Left ventricle myocardium superior (tissue), 1 donor: ENCODE measurements at regions not wholly inside any gene's neighbourhood (a gene's known extent, or its start where the extent isn't known, plus 50 kb on each side); places are given as distances from the start of the nearest gene placed in this dataset.
"Not testable (repeated sequence)": the region's sequence is repeated elsewhere in the genome, so short reads cannot be mapped to it uniquely, and the experiment has no call there.

Experiments
- ATAC-seq: fragments of 200-7000 bp; cut with Tn5 transposase; one replicate; pipeline ENCODE4 v1.9.1; 2020; ENCODE audit warnings: mild to moderate bottlenecking, moderate library complexity
- DNase-seq: peaks from one replicate; pipeline ENCODE4 v3.0.0-alpha.2; 2020
- intact Hi-C: fragments of 100-400 bp; cut with micrococcal nuclease; formaldehyde crosslinking; loops from one replicate; pipeline ENCODE4 v1.11.0; 2022
- donor health status: DM: no; HTN: yes; CAD: no; lungs with severe emphysema.

DNA sequence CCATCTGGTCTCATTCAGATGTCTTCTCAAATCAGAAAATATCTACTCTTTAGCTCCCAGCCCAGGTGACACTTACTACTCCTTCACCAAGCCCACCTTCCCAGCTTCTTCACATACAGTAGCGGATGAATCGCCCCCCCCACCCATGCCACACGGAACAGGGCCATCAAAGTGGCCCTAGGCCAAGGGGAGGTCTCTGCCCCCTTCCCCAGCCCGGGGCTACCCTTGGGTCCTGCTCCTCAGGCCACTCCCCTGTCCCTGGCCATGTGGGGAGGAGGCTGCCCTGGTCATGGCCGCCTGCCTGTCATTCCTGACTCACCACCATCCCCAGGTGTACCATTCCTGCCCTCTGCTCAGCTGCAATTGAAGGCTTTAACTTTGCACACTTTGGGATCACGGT is 142.8 kb downstream of the NECTIN1 start:
- DNase-seq (no peak), ATAC-seq (no peak)
- intact Hi-C loops, result no loop called here

DNA sequence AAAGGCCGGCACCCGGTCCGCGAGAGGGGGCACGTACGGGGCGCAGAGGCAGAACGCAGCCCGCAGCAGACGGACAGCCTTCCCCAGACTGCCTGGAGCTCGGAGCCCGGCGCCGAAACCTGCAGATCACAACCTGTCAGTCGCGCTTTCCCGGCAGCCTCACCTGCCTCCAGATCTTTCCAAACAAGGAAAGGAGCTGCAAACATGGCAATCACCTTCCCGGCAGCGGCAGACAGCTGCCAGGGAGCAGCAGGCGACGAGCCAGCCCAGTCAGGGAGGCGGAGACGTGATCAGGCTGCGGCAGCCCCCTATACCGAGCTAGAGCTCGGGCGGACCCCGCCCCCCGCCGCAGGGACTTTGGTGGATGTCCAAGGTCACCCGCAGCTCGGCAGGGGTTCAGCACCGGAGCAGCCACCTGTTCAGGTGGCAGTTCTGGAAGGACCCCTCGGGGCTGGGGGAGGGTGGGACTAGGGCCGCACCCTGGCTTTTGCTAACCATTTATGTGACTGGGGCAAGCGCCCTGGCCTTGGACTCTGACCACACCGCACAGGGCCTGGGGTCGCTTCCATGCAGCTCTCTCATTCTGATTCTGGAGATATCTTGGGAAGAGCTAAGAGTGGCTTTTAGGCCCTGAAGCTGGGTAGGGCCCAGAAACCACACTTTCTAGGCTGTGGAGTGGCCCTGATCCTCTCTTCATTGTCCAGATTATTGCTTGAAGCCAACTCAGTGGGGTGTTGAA is 143.8 kb downstream of the NECTIN1 start:
- DNase-seq (peak; percentile 35), ATAC-seq (peak; percentile 38)
- intact Hi-C loops, result no loop called here

DNA sequence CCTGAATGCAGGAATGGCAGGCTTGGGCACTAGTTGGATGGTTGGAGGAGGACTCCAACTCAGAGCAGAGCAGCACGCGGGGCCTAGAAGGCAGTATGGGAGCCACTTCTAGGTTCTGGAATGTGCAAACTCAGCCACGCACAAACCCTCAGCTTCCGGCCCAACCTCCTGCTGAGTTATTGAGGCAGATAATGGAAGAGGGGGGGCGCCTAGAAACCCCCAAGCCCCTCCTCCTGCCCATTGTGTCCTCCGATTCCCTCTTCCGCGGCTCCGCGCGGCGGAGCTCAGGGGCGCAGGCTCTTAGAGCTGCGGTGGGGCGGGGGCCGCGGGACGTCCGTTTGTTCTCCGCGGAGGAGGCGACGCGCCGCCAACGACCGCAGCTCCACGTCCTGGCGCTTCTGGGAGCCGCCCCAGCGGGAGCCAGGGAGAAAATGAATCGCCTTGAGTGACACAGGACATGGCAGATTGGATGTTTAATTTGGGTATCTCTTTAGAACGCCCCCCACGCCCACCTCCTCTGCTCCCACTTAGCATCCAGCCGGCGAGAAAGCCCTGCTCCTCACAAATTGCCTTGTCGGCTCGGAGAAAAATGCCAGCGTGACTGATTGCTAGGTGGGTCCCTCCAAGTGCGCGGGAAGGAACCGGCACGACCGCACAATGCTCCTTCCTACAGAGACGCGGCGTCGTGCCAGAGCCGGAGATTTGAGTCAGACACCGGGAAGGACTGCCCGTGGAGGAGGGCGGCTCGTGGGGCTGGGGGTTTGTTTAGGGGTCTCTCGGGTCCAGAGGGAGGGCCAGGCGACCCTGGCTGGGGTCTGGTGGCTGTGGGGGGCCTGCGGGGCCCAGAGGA is 144.6 kb downstream of the NECTIN1 start:
- intact Hi-C loops, result no loop called here

DNA sequence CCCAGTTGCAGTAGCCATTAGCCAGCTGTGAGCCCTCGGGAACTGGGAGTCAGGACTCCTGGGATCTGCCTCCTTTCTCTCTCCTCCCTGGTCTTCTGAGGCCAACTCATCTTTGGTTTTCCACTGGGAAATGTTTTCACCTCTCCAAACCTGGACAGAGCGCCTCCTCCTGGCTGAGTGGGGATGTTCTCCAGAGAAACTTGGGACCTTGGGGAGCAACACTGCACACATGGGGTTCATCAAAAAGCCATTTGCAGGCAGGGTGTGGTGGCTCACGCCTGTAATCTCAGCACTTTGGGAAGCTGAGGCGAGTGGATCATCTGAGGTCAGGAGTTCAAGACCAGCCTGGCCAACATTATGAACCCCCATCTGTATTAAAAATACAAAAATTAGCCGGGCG is 145.4 kb downstream of the NECTIN1 start:
- ATAC-seq (no peak), DNase-seq (no peak)
- intact Hi-C loops, result no loop called here

More for the DNA sequence above, 144.6 kb downstream of the NECTIN1 start:
- ATAC-seq, result peak; percentile 57
- peak; percentile 49 for DNase-seq

DNA sequence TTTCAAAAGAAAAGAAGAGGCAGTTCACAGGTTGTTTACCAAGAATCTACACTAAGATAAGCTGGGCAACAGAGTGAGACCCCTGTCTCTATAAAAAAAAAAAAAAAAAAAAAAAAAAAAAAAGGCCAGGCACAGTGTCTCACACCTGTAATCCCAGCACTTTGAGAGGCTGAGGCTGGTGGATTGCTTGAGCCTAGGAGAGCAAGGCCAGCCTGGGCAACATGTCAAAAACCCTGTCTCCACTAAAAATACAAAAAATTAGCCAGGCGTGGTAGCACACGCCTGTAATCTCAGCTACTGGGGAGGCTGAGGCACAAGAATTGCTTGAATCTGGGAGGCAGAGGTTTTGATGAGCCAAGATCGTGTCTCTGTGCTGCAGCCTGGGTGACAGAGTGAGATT is 147.6 kb downstream of the NECTIN1 start:
- ATAC-seq, DNase-seq, intact Hi-C loops: not testable (repeated sequence)

DNA sequence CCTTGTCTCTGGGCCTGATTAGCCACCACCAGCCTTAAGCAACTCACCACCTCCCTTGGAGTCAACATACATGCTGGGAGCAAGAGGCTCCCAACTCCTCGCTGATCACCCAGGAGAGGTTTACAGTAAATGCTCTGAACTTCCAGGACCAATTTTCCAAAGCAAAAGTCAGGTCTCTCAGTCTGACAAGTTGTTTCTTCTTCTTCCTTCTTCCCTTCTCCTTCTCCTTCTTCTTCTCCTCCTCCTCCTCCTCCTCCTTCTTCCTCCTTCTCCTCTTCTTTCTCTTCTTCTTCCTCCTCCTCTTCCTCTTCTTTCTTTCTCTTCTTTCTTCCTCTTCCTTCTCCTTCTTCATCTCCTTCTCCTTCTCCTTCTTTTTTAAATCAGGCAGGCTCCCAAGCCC is 148.2 kb downstream of the NECTIN1 start:
- DNase-seq (no peak), ATAC-seq (no peak)
- intact Hi-C loops, result no loop called here

DNA sequence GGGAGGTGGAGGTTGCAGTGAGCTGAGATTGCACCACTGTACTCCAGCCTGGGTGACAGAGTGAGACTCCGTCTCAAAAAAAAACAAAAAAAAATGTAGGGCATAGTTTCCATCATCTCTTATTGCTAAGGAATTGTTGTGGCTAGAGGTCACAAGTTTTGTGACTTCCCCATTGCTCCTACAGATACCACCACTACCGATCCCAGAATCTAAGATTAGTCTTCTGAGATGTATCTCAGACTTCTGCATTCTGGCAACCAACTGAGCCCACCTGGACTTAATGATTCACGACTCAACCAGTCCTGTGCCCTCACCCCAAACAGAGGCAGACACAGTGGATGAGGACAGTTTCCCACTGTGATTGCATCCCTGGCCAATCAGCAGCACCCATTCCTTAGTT is 148.9 kb downstream of the NECTIN1 start:
- DNase-seq (no peak), ATAC-seq (no peak)
- intact Hi-C loops, result no loop called here

DNA sequence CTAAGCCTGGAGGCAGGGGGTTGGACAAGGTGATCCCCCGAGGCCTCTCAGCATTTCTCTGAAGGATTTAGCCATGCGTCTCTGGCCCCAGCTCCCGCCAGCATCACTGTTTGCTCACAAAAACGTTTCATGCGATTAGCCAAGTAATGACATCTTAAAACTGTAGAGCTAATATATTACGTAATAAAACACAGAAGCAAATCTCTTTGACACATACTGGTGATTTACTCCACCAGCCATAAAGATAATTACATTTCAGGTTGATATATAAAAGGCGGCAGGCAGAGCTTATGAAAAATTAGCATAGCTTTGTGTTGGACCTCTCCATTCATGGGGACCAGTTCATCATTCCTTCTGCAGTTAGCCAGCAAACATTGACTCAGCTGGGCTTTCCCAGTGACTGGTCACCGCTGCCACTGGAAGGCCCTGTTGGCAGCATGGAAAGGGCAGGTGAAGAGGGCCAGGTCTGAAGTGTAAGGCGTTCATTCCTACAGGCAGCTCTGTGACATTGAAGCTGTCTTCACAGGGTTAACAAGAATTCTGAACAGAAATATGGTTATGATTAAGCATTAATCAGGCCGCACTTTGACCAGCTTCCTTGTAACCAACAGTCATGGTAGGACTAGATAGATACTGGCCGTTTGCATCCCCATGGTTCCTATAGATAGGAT is 150.3 kb downstream of the NECTIN1 start:
- intact Hi-C loops, result no loop called here
- ATAC-seq, result no peak
- DNase-seq, result no peak

DNA sequence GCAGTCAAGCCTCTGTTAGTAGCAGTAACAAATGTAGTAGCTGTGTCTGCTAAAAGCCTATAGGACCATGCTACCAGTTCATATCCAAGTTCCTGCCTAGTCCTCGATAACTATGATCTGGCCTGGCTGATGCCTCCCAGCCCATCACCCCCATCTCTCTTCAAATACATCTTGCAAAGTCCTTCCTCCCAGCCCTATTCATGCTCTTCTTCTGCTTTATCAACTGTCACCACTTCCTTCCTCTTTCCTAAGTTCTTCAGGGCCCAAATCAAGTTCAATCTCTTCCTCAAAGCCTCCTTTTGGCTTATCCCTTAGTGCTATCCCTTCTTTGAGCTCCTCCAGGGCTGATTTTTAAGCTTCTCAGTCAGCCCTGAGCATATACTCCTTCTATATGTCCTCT is 150.9 kb upstream of the THY1 start:
- no peak for DNase-seq
- ATAC-seq, result peak; percentile 38
- intact Hi-C loops, result no loop called here

DNA sequence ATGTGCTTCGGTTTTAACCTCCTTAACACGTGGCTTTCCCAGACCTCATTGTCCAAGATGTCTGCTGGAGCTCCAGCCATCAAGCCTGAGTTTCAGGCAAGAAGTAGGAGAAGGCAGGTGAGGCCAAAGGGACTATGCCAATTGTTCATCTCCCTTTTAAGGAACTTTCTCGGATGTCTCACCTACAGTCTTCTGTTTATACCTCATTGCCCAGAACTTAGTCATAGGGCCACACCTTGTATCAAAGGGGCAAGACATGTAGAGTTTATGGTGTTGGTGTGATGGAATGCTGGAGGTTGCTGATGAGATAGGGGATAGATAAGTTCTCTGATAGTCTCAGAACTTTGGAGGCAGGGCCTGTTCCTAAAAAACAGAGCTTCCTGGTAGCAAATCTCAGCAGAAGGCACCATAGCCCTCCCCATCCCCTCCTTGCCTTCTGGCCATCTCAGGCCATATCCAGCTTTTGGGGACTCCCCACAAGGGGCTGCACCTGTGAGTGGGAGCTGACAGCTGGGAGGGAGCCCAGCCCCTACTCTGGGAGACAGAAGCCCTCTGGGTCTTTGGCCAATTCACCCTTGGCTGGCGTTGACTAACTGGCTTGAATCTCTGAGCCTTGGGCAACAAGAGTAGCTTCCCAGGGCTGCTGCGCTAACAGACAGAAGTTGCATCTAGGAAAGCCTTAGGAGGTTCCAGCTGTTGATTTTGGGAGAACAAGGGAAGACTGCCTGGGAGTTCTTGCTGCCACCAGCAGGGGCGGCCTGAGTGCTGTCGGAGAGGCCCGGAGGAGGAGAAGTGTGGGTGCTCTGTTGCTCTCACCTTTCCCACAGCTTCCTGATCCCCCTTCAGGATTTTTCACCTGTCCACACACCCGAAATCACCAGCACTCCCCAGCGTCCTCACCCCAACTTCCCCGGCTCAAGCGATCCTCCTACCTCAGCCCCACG is 149.8 kb upstream of the THY1 start:
- no peak for DNase-seq
- ATAC-seq, result no peak
- intact Hi-C loops, result no loop called here

DNA sequence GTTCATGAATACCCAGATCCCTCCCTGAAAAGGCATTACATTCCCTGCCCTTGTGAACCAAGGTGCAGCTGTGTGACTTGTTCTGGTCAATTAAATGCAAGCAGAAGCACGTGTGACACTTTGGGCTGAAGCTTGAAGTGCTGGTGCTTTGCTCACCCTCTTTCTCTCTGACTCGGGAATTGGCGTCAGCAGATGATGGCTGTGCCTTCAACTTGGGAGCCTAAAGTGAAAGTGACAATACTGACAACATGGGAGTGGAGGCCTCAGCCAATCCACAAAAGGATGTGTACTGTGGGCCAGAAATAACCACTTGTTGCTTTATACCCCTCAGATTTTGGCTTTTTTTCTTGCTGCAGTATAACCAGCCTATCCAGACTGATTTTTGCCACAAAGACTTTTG is 148.3 kb upstream of the THY1 start:
- DNase-seq (no peak), ATAC-seq (peak; percentile 74)
- intact Hi-C loops, result no loop called here

DNA sequence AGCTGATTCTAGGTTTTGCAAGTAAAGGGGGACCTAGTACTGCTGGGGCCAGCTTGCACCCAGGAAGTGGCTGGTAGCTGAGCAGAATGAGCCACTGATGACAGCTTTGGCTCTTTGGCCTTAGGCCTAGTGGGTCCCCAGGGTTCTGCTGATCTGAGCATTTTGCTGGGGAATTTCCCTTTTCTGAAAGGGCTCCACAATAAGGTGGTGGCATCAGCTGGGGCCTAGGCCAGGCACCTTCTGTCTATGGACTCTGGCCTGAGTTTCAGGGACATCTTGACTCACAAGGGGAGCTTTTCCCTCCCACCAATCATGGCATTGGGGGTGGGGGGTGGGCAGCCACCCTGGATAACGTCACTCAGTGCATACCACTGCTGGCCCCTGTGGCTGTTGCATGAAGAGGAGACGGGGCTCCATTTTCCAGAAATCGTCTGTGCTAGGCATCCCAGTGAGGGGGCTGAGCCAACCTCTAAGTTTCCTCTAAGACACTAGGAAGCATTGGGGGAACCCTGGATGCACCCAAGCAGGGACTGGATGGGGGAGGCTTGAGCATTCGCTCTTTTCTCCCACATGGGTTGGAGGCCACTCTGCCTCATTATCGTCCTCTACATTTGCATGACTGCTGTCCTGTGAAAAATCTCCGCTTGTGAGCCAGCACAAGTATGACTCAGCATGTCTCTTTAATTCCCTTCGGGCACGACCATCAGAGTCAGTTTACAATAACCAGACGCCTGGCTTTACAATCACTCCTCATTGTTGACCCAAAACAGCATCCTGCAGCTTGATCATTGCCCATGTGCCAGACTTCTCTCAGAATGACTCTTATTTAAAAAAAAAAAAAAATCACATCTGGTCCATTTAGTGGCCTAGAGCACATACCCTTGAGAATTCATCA is 145.0 kb upstream of the THY1 start:
- ATAC-seq (peak; percentile 83), DNase-seq (no peak)
- intact Hi-C loops, result no loop called here

DNA sequence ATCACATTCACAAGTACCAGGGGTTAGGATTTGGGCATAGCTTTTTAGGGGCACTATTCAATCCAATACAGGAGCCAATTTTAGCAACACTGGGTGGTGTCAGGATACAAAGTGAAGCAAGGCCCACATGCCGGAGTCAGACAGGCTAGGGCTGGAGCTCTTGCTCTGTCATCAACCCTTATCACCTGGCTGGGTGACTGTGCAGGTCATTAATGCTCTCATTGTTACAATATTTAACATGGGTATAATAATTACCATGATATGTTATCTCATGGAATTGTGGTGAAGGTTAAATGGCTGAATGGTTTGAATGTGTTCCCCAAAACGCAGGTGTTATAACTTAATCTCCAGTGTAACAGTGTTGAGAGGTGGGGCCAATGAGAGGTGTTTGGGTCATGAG is 143.3 kb upstream of the THY1 start:
- DNase-seq (no peak), ATAC-seq (peak; percentile 72)
- intact Hi-C loops, result no loop called here

DNA sequence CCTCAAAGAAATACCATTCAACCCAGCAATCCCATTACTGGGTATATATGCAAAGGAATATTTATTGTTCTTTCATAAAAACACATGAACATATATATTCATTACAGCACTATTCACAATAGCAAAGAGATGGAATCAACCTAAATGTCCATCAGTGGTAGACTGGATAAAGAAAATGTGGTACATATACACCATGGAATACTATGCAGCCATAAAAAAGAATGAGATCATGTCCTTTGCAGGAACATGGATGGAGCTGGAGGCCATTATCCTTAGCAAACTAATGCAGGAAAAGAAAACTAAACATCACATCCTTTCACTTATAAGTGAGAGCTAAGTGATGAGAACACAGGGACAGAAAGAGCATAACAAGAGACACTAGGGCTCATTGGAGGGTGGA is 142.7 kb upstream of the THY1 start:
- ATAC-seq, intact Hi-C loops, DNase-seq: not testable (repeated sequence)

DNA sequence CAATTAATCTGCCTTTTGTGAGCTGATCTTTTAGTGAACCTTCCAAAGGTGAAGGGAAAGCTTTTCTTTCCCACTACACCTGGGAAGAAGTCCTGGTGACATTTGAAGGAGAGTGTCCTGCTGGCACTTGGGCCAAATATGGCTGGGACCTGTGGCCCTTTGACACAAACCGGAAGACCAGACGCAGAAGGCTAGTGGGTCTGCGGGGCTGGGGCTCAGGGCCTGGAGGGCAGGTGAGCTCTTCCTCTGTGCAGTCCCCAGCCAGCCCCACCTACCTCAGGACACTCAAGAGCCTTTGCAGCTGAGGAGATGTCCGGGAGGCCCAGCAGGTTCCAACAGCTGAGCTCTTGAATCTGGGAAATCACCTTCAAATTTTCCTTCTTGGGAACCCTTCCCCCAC is 138.0 kb upstream of the THY1 start:
- intact Hi-C loops, result no loop called here
- DNase-seq (no peak), ATAC-seq (no peak)

DNA sequence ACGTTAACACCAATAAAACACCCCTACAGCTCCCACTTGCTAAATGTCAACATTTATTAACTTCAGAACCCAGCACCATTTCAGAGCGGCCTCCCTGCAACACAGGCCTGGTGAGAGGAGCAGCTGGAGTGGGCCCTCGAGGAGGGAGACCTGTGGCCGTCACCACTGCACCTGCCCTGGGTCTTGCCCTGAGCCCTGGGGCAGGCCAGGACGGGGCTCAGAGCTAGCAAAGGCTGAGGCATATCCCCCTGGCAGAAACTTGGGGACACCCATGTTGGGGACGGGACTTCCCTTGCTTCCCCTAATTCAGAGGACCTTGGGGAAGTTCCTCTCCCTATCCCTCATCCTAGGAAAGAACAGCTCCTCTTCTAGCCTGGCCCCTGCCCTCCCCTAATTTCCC is 137.3 kb upstream of the THY1 start:
- intact Hi-C loops, result no loop called here
- ATAC-seq (no peak), DNase-seq (no peak)

DNA sequence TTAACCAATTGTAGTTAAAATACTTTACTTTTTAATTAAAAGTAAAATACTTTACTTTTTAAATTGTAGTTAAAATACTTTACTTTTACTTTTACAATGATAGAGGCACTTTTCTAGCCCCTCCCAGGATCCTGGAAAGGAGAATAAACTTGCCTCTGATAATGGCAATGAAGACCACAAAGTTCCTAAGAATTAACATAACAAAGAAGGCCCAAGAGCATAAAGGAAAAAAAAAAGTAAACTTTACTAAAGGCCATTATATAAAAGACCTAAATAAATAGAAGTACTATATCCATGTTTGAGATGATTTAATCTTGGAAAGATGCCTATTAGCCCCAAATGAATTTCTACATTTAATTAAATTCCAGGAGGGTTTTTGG is 129.1 kb upstream of the THY1 start:
- DNase-seq (no peak), ATAC-seq (no peak)

DNA sequence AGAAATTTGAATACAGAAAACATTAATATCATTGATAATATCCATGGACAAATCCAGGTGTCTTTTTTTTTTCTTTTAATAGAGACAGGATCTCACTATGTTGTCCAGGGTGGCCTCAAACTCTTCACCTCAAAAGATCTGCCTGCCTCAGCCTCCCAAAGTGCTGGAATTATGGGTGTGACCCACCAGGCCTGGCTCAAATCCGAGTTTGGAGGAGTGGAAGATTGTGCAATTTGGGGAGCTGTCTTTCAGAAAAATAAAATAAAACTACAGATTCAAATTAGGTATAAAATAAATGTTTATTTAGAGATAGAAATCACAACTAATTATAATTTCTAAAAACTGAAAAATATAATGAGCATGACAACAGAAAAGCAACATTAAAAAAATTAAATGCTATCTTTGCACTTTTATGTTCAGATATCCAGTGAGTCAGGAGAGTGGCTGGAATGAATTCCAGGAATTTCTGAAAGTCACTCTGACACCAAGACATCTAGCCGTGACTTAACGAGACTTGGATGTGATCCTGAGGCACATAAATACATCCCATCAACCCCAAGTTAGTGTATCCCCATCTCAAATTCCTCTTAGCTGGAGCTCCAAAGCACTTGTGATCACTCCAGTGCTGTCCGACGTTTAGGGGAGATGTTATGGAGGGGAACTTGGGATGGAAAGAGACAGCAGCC is 128.6 kb upstream of the THY1 start:
- no peak for ATAC-seq
- no peak for DNase-seq

More for the DNA sequence above, 129.1 kb upstream of the THY1 start:
- intact Hi-C loops, result no loop called here

More for the DNA sequence above, 128.6 kb upstream of the THY1 start:
- intact Hi-C loops, result no loop called here
